Small intestine (tissue), 7 donors: ENCODE measurements at regions not wholly inside any gene's neighbourhood (a gene's known extent, or its start where the extent isn't known, plus 50 kb on each side); places are given as distances from the start of the nearest gene placed in this dataset.

Experiments
- DNase-seq, 2 donors: peaks; one replicate each; pipeline versions ENCODE4 v3.0.0 to v3.0.0-alpha.2; 2013
- FAIRE-seq: peaks from 2 replicates; lab custom pipeline; 2012; peaks lifted over from hg19 to GRCh38; lab: Jason Lieb, UNC
- H3K27ac ChIP-seq, 3 donors: one replicate each; pipeline ENCODE4 v1.5.1; 2013; ENCODE audit warnings: low read length in 2 of 3, mild to moderate bottlenecking in 2 of 3, control low read depth in 1 of 3, inconsistent platforms in 1 of 3, low read depth in 1 of 3, moderate library complexity in 1 of 3
- H3K27me3 ChIP-seq, 3 donors: one replicate each; pipeline ENCODE4 v1.6.1; 2013; ENCODE audit warnings: low read length in 3 of 3, inconsistent platforms in 1 of 3; ENCODE audit not compliant: control insufficient read depth in 3 of 3, insufficient read depth in 3 of 3
- H3K36me3 ChIP-seq, 3 donors: one replicate each; pipeline ENCODE4 v1.6.1; 2013; ENCODE audit warnings: low read length in 3 of 3, inconsistent platforms in 1 of 3, low read depth in 1 of 3, mild to moderate bottlenecking in 1 of 3, moderate library complexity in 1 of 3; ENCODE audit not compliant: control insufficient read depth in 3 of 3, insufficient read depth in 2 of 3
- H3K4me1 ChIP-seq, 3 donors: one replicate each; pipeline ENCODE4 v1.6.1; 2013; ENCODE audit warnings: low read length in 2 of 3, inconsistent platforms in 1 of 3, low read depth in 1 of 3, mild to moderate bottlenecking in 1 of 3, moderate library complexity in 1 of 3; ENCODE audit not compliant: control insufficient read depth in 3 of 3, insufficient read depth in 2 of 3
- H3K4me3 ChIP-seq, 3 donors: one replicate each; pipeline ENCODE4 v1.5.1; 2013; ENCODE audit warnings: low read length in 3 of 3, control low read depth in 1 of 3, inconsistent platforms in 1 of 3, low read depth in 1 of 3, mild to moderate bottlenecking in 1 of 3, moderate library complexity in 1 of 3
- H3K9me3 ChIP-seq, 2 donors: one replicate each; pipeline ENCODE4 v1.6.1; 2013; ENCODE audit warnings: low read depth in 1 of 2, low read length in 1 of 2; ENCODE audit not compliant: control insufficient read depth in 2 of 2, insufficient read depth in 1 of 2
- WGBS, 3 donors: extraction: QIAGEN DNeasy Blood & Tissue Kit; methylation state at CpG; one replicate each; pipeline ENCODE4 v1.1.7; 2013; 5-methylcytosine and 5-hydroxymethylcytosine counted together
- donor health status: healthy with polysubstance abuse.
- donor health status: control.
- donor health status: control.
- donor health status: Bipolar disorder and iron deficiency.
- donor health status: healthy.

GRCh38 chr5:100165309-100165708 is 369.9 kb upstream of the FAM174A start:
- Histone ChIP-seq H3K27me3 (no peaks in the 10 kb centered on the region), H3K4me3 (no peak overlapping the region), H3K36me3 (no peaks in the 10 kb centered on the region), H3K4me1 (no peaks in the 10 kb centered on the region), H3K27ac (no peak overlapping the region), H3K9me3 (peaks cover 0 to 5% of the 10 kb centered on the region in 2 donors)
- DNase-seq, result no peak
- 76 to 79% (median 76%) methylated on average over 1 of the region's 1 CpG for WGBS, 3 donors
- FAIRE-seq, result no peak

- H3K9me3 ChIP-seq, result peaks cover 0 to 5% of the 10 kb centered on the region in 2 donors
- DNase-seq (no peak), FAIRE-seq (no peak)
- no peak overlapping the region for H3K4me3 ChIP-seq
- WGBS, 3 donors, result 80 to 86% (median 82%) methylated on average over 1 of the region's 1 CpG
- H3K27ac ChIP-seq, result no peak overlapping the region
- no peaks in the 10 kb centered on the region for H3K36me3 ChIP-seq
- H3K4me1 ChIP-seq, result no peaks in the 10 kb centered on the region
- H3K27me3 ChIP-seq, result no peaks in the 10 kb centered on the region
These were observed 373.3 kb upstream of the FAM174A start for GRCh38 chr5:100161868-100162267.

GRCh38 chr5:100157066-100157465 is 378.1 kb upstream of the FAM174A start:
- no peaks in the 10 kb centered on the region for H3K4me1 ChIP-seq
- WGBS, 3 donors, result 80 to 90% (median 81%) methylated on average over 1 of the region's 1 CpG
- H3K9me3 ChIP-seq, result peaks cover 0 to 3% of the 10 kb centered on the region in 2 donors
- no peaks in the 10 kb centered on the region for H3K36me3 ChIP-seq
- no peak overlapping the region for H3K4me3 ChIP-seq
- DNase-seq, result no peak
- no peaks in the 10 kb centered on the region for H3K27me3 ChIP-seq
- no peak for FAIRE-seq
- H3K27ac ChIP-seq, result no peak overlapping the region

- no peak for DNase-seq
- WGBS, 3 donors, result 48 to 72% (median 54%) methylated on average over 3 of the region's 3 CpGs
- Histone ChIP-seq H3K4me3 (no peak overlapping the region), H3K9me3 (no peaks in the 10 kb centered on the region), H3K4me1 (no peaks in the 10 kb centered on the region), H3K27me3 (no peaks in the 10 kb centered on the region), H3K36me3 (no peaks in the 10 kb centered on the region), H3K27ac (no peak overlapping the region)
- no peak for FAIRE-seq
These were observed 386.9 kb upstream of the FAM174A start for GRCh38 chr5:100148239-100148638.

GRCh38 chr5:100142607-100143006 is 392.6 kb upstream of the FAM174A start:
- Histone ChIP-seq H3K4me3 (no peak overlapping the region), H3K9me3 (no peaks in the 10 kb centered on the region), H3K36me3 (no peaks in the 10 kb centered on the region), H3K4me1 (no peaks in the 10 kb centered on the region), H3K27ac (no peak overlapping the region), H3K27me3 (no peaks in the 10 kb centered on the region)
- no peak for FAIRE-seq
- DNase-seq, result no peak

- WGBS, 3 donors, result 89 to 93% (median 91%) methylated on average over 1 of the region's 1 CpG
- no peak for FAIRE-seq
- H3K27ac ChIP-seq, result no peak overlapping the region
- no peak overlapping the region for H3K4me3 ChIP-seq
- no peaks in the 10 kb centered on the region for H3K9me3 ChIP-seq
- DNase-seq, result no peak
- no peaks in the 10 kb centered on the region for H3K27me3 ChIP-seq
- H3K36me3 ChIP-seq, result no peaks in the 10 kb centered on the region
- no peaks in the 10 kb centered on the region for H3K4me1 ChIP-seq
These were observed 404.0 kb upstream of the FAM174A start for GRCh38 chr5:100131161-100131560.

- Histone ChIP-seq H3K36me3 (no peaks in the 10 kb centered on the region), H3K4me1 (no peaks in the 10 kb centered on the region), H3K4me3 (no peak overlapping the region), H3K27me3 (no peaks in the 10 kb centered on the region), H3K9me3 (no peaks in the 10 kb centered on the region), H3K27ac (no peak overlapping the region)
- FAIRE-seq (no peak), DNase-seq (no peak)
These were observed 404.9 kb upstream of the FAM174A start for GRCh38 chr5:100130307-100130706.

- DNase-seq (no peak), FAIRE-seq (no peak)
- Histone ChIP-seq H3K27ac (no peak overlapping the region), H3K36me3 (no peaks in the 10 kb centered on the region), H3K9me3 (no peaks in the 10 kb centered on the region), H3K4me1 (no peaks in the 10 kb centered on the region), H3K27me3 (no peaks in the 10 kb centered on the region), H3K4me3 (no peak overlapping the region)
- 86% methylated on average over 1 of the region's 1 CpG for WGBS, 3 donors
These were observed 415.3 kb upstream of the FAM174A start for GRCh38 chr5:100119903-100120302.

GRCh38 chr5:100110497-100110896 is 424.7 kb upstream of the FAM174A start:
- 40 to 58% (median 55%) methylated on average over 2 of the region's 2 CpGs for WGBS, 3 donors
- no peak for DNase-seq
- Histone ChIP-seq H3K36me3 (no peaks in the 10 kb centered on the region), H3K27ac (no peak overlapping the region), H3K4me3 (no peak overlapping the region), H3K27me3 (no peaks in the 10 kb centered on the region), H3K9me3 (peaks cover 2 to 15% of the 10 kb centered on the region in 2 donors), H3K4me1 (no peaks in the 10 kb centered on the region)
- FAIRE-seq, result no peak
